ENCODE measurements at regions not wholly inside any gene's neighbourhood (a gene's known extent, or its start where the extent isn't known, plus 50 kb on each side); places are given as distances from the start of the nearest gene placed in this dataset.

DNA sequence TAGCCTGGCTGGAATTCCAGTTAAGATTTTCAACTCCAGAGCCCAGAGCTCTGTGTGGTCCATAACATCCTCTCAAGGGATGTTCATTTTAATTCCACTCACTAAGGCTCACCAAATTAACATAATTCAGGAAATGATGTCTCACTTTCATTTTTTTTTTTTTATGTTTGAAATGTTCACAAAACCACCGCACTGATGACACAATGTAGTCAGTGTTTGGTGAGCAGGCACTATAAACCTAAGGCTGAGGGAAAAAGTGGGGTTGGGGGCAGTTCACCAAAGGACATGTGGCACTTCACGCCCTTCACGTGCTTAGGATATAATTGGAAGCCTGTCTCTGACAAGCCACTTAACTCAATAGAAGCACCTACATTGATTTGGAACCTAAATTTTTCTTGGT is 177.3 kb upstream of the CAMK1G start:
- H3K9ac ChIP-seq (ENCODE audit: low read length) = no peak overlapping the region
- no peak overlapping the region for H3K4me2 ChIP-seq (ENCODE audit: low read depth, low read length, poor library complexity, severe bottlenecking)

DNA sequence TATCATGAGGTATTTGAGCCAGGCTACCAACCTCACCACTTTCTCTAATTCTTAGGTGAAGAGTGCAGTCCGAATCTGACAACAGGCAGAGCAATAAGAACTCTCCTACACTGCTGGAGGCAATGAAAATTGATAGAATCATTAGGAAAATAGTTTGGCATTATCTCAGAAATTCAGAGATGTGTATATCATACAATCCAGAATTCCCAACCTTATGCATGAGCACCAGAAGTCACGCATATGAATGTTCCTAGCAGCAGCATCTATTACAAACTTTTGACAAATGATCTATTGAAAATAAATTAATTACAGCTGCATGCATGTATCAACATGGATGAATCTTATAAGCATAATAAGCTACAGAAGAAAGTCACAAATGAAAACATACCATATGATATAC is 176.9 kb upstream of the CAMK1G start:
- Histone ChIP-seq H3K9ac (ENCODE audit: low read length) (no peak overlapping the region), H3K36me3 (ENCODE audit: low read length) (no peaks in the 10 kb centered on the region), H3K4me2 (ENCODE audit: low read depth, low read length, poor library complexity, severe bottlenecking) (no peak overlapping the region), H3F3A (ENCODE audit: insufficient read depth) (no peaks in the 10 kb centered on the region), H2AFZ (ENCODE audit: low read depth, low read length, severe bottlenecking) (no peak overlapping the region), H3K27me3 (ENCODE audit: low read length) (0 out of 2 replicates have a peak, but pooled peaks cover 3% of the 10 kb centered on the region), H3K4me3 (ENCODE audit: insufficient read depth, low read length, poor library complexity, severe bottlenecking) (no peak overlapping the region), H3K9me2 (replicated peaks; ENCODE audit: insufficient read depth, low read length) (no peaks in the 10 kb centered on the region), H3K9me3 (ENCODE audit: insufficient read depth, low read length) (no peaks in the 10 kb centered on the region), H3K79me2 (ENCODE audit: insufficient read depth, low read length) (no peaks in the 10 kb centered on the region), H3K27ac (ENCODE audit: low read depth, low read length) (no peak overlapping the region), H4K20me1 (ENCODE audit: low read depth, low read length) (no peaks in the 10 kb centered on the region)
- TF ChIP-seq, protein P1, sequence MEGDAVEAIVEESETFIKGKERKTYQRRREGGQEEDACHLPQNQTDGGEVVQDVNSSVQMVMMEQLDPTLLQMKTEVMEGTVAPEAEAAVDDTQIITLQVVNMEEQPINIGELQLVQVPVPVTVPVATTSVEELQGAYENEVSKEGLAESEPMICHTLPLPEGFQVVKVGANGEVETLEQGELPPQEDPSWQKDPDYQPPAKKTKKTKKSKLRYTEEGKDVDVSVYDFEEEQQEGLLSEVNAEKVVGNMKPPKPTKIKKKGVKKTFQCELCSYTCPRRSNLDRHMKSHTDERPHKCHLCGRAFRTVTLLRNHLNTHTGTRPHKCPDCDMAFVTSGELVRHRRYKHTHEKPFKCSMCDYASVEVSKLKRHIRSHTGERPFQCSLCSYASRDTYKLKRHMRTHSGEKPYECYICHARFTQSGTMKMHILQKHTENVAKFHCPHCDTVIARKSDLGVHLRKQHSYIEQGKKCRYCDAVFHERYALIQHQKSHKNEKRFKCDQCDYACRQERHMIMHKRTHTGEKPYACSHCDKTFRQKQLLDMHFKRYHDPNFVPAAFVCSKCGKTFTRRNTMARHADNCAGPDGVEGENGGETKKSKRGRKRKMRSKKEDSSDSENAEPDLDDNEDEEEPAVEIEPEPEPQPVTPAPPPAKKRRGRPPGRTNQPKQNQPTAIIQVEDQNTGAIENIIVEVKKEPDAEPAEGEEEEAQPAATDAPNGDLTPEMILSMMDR (IDR thresholded peaks at IDR 0.05; ENCODE audit: insufficient read depth, low read length, poor library complexity, severe bottlenecking) = no peak
- TF ChIP-seq EZH2phosphoT487 (conservative IDR thresholded peaks at IDR 0.05; ENCODE audit: low read length) = no peak

More for the DNA sequence above, 177.3 kb upstream of the CAMK1G start:
- H2AFZ ChIP-seq (ENCODE audit: low read depth, low read length, severe bottlenecking) = no peak overlapping the region
- no peak overlapping the region for H3K4me3 ChIP-seq (ENCODE audit: insufficient read depth, low read length, poor library complexity, severe bottlenecking)
- no peaks in the 10 kb centered on the region for H3K36me3 ChIP-seq (ENCODE audit: low read length)
- H3K9me3 ChIP-seq (ENCODE audit: insufficient read depth, low read length) = no peaks in the 10 kb centered on the region
- H3K79me2 ChIP-seq (ENCODE audit: insufficient read depth, low read length) = no peaks in the 10 kb centered on the region
- TF ChIP-seq, protein P1 (IDR thresholded peaks at IDR 0.05; ENCODE audit: insufficient read depth, low read length, poor library complexity, severe bottlenecking) = no peak
- TF ChIP-seq EZH2phosphoT487 (conservative IDR thresholded peaks at IDR 0.05; ENCODE audit: low read length) = no peak
- 0 out of 2 replicates have a peak, but pooled peaks cover 3% of the 10 kb centered on the region for H3K27me3 ChIP-seq (ENCODE audit: low read length)
- H4K20me1 ChIP-seq (ENCODE audit: low read depth, low read length) = no peaks in the 10 kb centered on the region
- H3K27ac ChIP-seq (ENCODE audit: low read depth, low read length) = no peak overlapping the region
- no peaks in the 10 kb centered on the region for H3F3A ChIP-seq (ENCODE audit: insufficient read depth)
- no peaks in the 10 kb centered on the region for H3K9me2 ChIP-seq (replicated peaks; ENCODE audit: insufficient read depth, low read length)

DNA sequence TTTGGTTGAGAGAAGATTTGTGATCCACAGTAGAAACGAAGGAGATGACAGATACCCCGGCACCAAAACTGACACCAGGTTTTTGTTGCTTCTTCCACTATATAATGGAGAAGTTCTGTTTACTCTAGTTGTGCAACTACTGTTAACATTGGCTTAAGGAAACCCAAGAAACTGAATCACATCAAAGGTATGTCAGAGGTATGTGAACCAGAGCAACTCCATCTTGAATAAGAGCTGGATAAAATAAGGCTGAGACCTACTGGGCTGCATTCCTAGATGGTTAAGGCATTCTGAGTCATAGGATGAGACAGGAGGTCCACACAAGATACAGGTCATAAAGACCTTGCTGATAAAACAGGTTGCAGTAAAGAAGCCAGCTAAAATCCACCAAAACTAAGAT is 173.7 kb upstream of the CAMK1G start:
- no peaks in the 10 kb centered on the region for H3K79me2 ChIP-seq (ENCODE audit: insufficient read depth, low read length)
- H3K4me3 ChIP-seq (ENCODE audit: insufficient read depth, low read length, poor library complexity, severe bottlenecking) = no peak overlapping the region
- no peaks in the 10 kb centered on the region for H3K9me2 ChIP-seq (replicated peaks; ENCODE audit: insufficient read depth, low read length)
- H3K27ac ChIP-seq (ENCODE audit: low read depth, low read length) = no peak overlapping the region
- TF ChIP-seq, protein P1 (IDR thresholded peaks at IDR 0.05; ENCODE audit: insufficient read depth, low read length, poor library complexity, severe bottlenecking) = no peak
- no peak for TF ChIP-seq EZH2phosphoT487 (conservative IDR thresholded peaks at IDR 0.05; ENCODE audit: low read length)
- 0 out of 2 replicates have a peak, but pooled peaks cover 2% of the 10 kb centered on the region for H3K27me3 ChIP-seq (ENCODE audit: low read length)
- H3K9me3 ChIP-seq (ENCODE audit: insufficient read depth, low read length) = no peaks in the 10 kb centered on the region
- no peaks in the 10 kb centered on the region for H4K20me1 ChIP-seq (ENCODE audit: low read depth, low read length)
- H3K4me2 ChIP-seq (ENCODE audit: low read depth, low read length, poor library complexity, severe bottlenecking) = no peak overlapping the region
- H3K36me3 ChIP-seq (ENCODE audit: low read length) = no peaks in the 10 kb centered on the region
- no peaks in the 10 kb centered on the region for H3F3A ChIP-seq (ENCODE audit: insufficient read depth)
- H2AFZ ChIP-seq (ENCODE audit: low read depth, low read length, severe bottlenecking) = no peak overlapping the region
- no peak overlapping the region for H3K9ac ChIP-seq (ENCODE audit: low read length)

All from SU-DHL-6 (cell line).